ENCODE measurements at regions not wholly inside any gene's neighbourhood (a gene's known extent, or its start where the extent isn't known, plus 50 kb on each side); places are given as distances from the start of the nearest gene placed in this dataset.

DNA sequence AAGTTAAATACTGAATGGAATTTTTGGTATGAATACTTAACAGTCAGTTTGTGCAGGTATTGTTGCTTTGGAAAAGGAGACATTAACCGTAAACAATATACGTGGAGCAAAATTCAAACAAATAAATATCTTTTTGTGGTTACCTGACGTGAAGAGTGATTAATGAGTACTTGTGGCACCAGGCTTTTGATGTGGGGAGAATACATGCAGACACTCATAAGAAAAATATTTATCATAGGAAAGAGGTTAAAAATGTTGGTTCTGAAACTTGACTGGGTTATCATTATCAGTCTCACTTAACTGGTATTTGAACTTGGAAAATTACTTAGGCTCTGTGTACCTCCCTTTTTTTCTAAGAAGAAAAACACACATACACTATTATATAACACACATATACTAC, 136.4 kb upstream of the NDST4 start (continued):
- TF ChIP-seq HOXD13 (CRISPR knock-in tag; IDR thresholded peaks at IDR 0.05; ENCODE audit: borderline replicate concordance) (no peak), ZNF510 (tag by site-specific recombination; IDR thresholded peaks at IDR 0.05; ENCODE audit: insufficient replicate concordance) (no peak), GFI1B (tag by site-specific recombination; IDR thresholded peaks at IDR 0.05) (no peak), ZNF670 (tag by site-specific recombination; IDR thresholded peaks at IDR 0.05; ENCODE audit: low read depth) (no peak), ZNF660 (tag by site-specific recombination; IDR thresholded peaks at IDR 0.05) (no peak), ZBTB1 (tag by site-specific recombination; IDR thresholded peaks at IDR 0.05) (no peak), ZNF169 (tag by site-specific recombination; IDR thresholded peaks at IDR 0.05) (no peak)
- TF ChIP-seq, protein P1, sequence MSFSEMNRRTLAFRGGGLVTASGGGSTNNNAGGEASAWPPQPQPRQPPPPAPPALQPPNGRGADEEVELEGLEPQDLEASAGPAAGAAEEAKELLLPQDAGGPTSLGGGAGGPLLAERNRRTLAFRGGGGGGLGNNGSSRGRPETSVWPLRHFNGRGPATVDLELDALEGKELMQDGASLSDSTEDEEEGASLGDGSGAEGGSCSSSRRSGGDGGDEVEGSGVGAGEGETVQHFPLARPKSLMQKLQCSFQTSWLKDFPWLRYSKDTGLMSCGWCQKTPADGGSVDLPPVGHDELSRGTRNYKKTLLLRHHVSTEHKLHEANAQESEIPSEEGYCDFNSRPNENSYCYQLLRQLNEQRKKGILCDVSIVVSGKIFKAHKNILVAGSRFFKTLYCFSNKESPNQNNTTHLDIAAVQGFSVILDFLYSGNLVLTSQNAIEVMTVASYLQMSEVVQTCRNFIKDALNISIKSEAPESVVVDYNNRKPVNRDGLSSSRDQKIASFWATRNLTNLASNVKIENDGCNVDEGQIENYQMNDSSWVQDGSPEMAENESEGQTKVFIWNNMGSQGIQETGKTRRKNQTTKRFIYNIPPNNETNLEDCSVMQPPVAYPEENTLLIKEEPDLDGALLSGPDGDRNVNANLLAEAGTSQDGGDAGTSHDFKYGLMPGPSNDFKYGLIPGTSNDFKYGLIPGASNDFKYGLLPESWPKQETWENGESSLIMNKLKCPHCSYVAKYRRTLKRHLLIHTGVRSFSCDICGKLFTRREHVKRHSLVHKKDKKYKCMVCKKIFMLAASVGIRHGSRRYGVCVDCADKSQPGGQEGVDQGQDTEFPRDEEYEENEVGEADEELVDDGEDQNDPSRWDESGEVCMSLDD (tag by site-specific recombination; IDR thresholded peaks at IDR 0.05) = no peak
- TF ChIP-seq, protein P2, sequence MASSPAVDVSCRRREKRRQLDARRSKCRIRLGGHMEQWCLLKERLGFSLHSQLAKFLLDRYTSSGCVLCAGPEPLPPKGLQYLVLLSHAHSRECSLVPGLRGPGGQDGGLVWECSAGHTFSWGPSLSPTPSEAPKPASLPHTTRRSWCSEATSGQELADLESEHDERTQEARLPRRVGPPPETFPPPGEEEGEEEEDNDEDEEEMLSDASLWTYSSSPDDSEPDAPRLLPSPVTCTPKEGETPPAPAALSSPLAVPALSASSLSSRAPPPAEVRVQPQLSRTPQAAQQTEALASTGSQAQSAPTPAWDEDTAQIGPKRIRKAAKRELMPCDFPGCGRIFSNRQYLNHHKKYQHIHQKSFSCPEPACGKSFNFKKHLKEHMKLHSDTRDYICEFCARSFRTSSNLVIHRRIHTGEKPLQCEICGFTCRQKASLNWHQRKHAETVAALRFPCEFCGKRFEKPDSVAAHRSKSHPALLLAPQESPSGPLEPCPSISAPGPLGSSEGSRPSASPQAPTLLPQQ (tag by site-specific recombination; IDR thresholded peaks at IDR 0.05) = no peak

DNA sequence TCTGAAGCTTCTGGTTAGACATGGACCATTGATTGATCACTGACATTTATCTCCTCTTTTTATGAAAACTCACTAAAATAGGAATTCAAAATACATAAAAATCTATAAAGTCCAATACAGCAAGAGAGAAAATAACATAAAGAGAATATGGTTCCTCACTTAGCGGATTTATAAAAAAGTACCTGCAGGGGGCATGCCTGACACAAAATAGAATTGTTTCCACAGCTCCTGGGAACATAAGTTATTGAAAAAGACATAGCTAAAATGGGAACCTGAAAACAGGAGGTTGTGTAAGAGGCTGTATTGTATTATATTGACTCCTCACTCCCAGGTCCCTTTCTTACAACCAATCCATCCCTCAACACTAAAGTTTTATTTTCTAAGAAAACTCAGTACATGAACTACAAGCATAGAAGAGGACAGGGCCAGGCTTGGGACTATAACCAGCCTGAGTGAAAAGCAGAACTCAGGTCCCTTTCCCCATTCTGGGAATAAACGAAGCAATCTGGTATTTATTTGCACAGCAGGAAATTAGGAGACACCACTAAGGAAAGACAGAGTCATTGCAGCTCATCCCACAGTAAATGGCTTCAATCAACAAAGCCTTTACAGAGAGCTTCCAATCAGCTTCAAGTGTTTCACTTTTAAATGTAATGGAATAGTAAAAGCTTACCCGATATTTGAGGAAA, 121.1 kb upstream of the NDST4 start:
- ChIA-PET CTCF (interaction anchor here (0.5 to 1.4 kb wide), 6 partner anchors 11 to 1229 kb away, joined by 3 to 7 read pairs (median 5); no protein-coding TSS in a partner anchor), POLR2A (no interaction called here)
- H3K4me1 ChIP-seq (ENCODE audit: control insufficient read depth, insufficient read depth, low read length) = no peaks in the 10 kb centered on the region
- H3K27ac ChIP-seq (ENCODE audit: extremely low read depth, low read depth, low read length) = no peak overlapping the region
- no peak overlapping the region for H3K4me3 ChIP-seq (ENCODE audit: low read depth, low read length)
- H3K36me3 ChIP-seq (ENCODE audit: control insufficient read depth in 2 of 2, insufficient read depth in 1 of 2, low read length in 2 of 2) = no peaks in the 10 kb centered on the region
- no peaks in the 10 kb centered on the region for H3K9me3 ChIP-seq (ENCODE audit: control insufficient read depth, insufficient read depth, low read depth, low read length)
- TF ChIP-seq ZNF837 (tag by site-specific recombination; IDR thresholded peaks at IDR 0.05) (no peak), SCRT1 (tag by site-specific recombination; IDR thresholded peaks at IDR 0.05; ENCODE audit: borderline replicate concordance) (no peak), GLI2 (tag by site-specific recombination; IDR thresholded peaks at IDR 0.05; ENCODE audit: borderline replicate concordance, low read depth) (no peak), ZNF670 (tag by site-specific recombination; IDR thresholded peaks at IDR 0.05; ENCODE audit: low read depth) (no peak), ZNF394 (tag by site-specific recombination; IDR thresholded peaks at IDR 0.05; ENCODE audit: borderline replicate concordance) (no peak)

DNA sequence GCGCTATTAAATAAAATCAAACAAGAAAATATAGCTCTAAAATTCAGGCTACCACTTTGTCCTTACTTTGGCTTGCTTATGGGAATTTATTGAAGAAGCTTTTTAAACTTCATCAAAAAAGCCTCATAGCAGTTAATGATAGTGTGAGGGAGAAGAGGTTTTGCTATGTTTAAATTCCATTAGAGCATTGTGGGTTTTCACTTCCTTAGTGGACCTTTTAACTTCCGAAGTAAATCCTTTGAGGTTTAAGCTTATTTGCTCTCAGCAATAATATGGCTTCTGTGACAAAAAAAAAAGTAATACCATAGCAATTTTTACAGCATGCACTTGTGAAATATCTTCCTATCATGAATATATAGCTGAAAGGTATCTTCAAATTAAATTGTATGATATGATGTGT, 120.2 kb upstream of the NDST4 start:
- ChIA-PET CTCF (interaction anchor here (0.5 to 1.4 kb wide), 6 partner anchors 10 to 1228 kb away, joined by 3 to 7 read pairs (median 4); no protein-coding TSS in a partner anchor), POLR2A (no interaction called here)
- H3K36me3 ChIP-seq (ENCODE audit: control insufficient read depth in 2 of 2, insufficient read depth in 1 of 2, low read length in 2 of 2) = no peaks in the 10 kb centered on the region
- no peak overlapping the region for H3K4me3 ChIP-seq (ENCODE audit: low read depth, low read length)
- no peak overlapping the region for H3K27ac ChIP-seq (ENCODE audit: extremely low read depth, low read depth, low read length)
- no peaks in the 10 kb centered on the region for H3K9me3 ChIP-seq (ENCODE audit: control insufficient read depth, insufficient read depth, low read depth, low read length)
- H3K4me1 ChIP-seq (ENCODE audit: control insufficient read depth, insufficient read depth, low read length) = no peaks in the 10 kb centered on the region
- no peak for TF ChIP-seq ZSCAN23 (tag by site-specific recombination; IDR thresholded peaks at IDR 0.05)
- TF ChIP-seq BCL11B (tag by site-specific recombination; IDR thresholded peaks at IDR 0.05; ENCODE audit: low read depth) = no peak
- TF ChIP-seq, protein P3, sequence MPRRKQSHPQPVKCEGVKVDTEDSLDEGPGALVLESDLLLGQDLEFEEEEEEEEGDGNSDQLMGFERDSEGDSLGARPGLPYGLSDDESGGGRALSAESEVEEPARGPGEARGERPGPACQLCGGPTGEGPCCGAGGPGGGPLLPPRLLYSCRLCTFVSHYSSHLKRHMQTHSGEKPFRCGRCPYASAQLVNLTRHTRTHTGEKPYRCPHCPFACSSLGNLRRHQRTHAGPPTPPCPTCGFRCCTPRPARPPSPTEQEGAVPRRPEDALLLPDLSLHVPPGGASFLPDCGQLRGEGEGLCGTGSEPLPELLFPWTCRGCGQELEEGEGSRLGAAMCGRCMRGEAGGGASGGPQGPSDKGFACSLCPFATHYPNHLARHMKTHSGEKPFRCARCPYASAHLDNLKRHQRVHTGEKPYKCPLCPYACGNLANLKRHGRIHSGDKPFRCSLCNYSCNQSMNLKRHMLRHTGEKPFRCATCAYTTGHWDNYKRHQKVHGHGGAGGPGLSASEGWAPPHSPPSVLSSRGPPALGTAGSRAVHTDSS (tag by site-specific recombination; IDR thresholded peaks at IDR 0.05) = no peak
- TF ChIP-seq, protein P4, sequence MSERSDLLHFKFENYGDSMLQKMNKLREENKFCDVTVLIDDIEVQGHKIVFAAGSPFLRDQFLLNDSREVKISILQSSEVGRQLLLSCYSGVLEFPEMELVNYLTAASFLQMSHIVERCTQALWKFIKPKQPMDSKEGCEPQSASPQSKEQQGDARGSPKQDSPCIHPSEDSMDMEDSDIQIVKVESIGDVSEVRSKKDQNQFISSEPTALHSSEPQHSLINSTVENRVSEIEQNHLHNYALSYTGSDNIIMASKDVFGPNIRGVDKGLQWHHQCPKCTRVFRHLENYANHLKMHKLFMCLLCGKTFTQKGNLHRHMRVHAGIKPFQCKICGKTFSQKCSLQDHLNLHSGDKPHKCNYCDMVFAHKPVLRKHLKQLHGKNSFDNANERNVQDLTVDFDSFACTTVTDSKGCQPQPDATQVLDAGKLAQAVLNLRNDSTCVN (tag by site-specific recombination; optimal IDR thresholded peaks at IDR 0.05) = no peak
- no peak for TF ChIP-seq ZNF23 (tag by site-specific recombination; IDR thresholded peaks at IDR 0.05; ENCODE audit: borderline replicate concordance)
- no peak for TF ChIP-seq ZBTB48 (tag by site-specific recombination; IDR thresholded peaks at IDR 0.05)
- TF ChIP-seq, protein P5, sequence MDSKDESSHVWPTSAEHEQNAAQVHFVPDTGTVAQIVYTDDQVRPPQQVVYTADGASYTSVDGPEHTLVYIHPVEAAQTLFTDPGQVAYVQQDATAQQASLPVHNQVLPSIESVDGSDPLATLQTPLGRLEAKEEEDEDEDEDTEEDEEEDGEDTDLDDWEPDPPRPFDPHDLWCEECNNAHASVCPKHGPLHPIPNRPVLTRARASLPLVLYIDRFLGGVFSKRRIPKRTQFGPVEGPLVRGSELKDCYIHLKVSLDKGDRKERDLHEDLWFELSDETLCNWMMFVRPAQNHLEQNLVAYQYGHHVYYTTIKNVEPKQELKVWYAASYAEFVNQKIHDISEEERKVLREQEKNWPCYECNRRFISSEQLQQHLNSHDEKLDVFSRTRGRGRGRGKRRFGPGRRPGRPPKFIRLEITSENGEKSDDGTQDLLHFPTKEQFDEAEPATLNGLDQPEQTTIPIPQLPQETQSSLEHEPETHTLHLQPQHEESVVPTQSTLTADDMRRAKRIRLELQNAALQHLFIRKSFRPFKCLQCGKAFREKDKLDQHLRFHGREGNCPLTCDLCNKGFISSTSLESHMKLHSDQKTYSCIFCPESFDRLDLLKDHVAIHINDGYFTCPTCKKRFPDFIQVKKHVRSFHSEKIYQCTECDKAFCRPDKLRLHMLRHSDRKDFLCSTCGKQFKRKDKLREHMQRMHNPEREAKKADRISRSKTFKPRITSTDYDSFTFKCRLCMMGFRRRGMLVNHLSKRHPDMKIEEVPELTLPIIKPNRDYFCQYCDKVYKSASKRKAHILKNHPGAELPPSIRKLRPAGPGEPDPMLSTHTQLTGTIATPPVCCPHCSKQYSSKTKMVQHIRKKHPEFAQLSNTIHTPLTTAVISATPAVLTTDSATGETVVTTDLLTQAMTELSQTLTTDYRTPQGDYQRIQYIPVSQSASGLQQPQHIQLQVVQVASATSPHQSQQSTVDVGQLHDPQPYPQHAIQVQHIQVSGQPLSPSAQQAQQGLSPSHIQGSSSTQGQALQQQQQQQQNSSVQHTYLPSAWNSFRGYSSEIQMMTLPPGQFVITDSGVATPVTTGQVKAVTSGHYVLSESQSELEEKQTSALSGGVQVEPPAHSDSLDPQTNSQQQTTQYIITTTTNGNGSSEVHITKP (tag by site-specific recombination; IDR thresholded peaks at IDR 0.05) = no peak
- TF ChIP-seq SETDB1 (IDR thresholded peaks at IDR 0.05; ENCODE audit: insufficient read length, low read length) = no peak
